ENCODE measurements at regions not wholly inside any gene's neighbourhood (a gene's known extent, or its start where the extent isn't known, plus 50 kb on each side); places are given as distances from the start of the nearest gene placed in this dataset.

GRCh38 chr6:54680531-54680930 is 166.0 kb upstream of the FAM83B start:
- H3K36me3 ChIP-seq (replicated peaks in 1 of 2; ENCODE audit: insufficient read depth in 1 of 2, low read depth in 2 of 2) = no peaks in the 10 kb centered on the region
- H3K27me3 ChIP-seq = no peaks in the 10 kb centered on the region
- no peaks in the 10 kb centered on the region for H3K9me3 ChIP-seq
- no peak overlapping the region for H3K27ac ChIP-seq
- no peaks in the 10 kb centered on the region for H3K4me1 ChIP-seq
- TF ChIP-seq POLR2A (IDR thresholded peaks at IDR 0.05) (no peak), CTCF (IDR thresholded peaks at IDR 0.05) (no peak)
- ATAC-seq (no peak), DNase-seq (no peak)
- WGBS, 2 donors = 82% methylated on average over 2 of the region's 2 CpGs
- intact Hi-C loops (cut with DNase I) = no loop called here
- H3K4me3 ChIP-seq = no peak overlapping the region

GRCh38 chr6:54681267-54681666 is 165.3 kb upstream of the FAM83B start:
- H3K4me1 ChIP-seq = no peaks in the 10 kb centered on the region
- no peaks in the 10 kb centered on the region for H3K36me3 ChIP-seq (replicated peaks in 1 of 2; ENCODE audit: insufficient read depth in 1 of 2, low read depth in 2 of 2)
- TF ChIP-seq CTCF (IDR thresholded peaks at IDR 0.05) (no peak), POLR2A (IDR thresholded peaks at IDR 0.05) (no peak)
- no peak overlapping the region for H3K4me3 ChIP-seq
- ATAC-seq = no peak
- intact Hi-C loops (cut with DNase I) = no loop called here
- 78 to 81% methylated on average over 2 of the region's 2 CpGs for WGBS, 2 donors
- no peaks in the 10 kb centered on the region for H3K27me3 ChIP-seq
- DNase-seq = no peak
- H3K9me3 ChIP-seq = no peaks in the 10 kb centered on the region
- H3K27ac ChIP-seq = no peak overlapping the region

- DNase-seq (no peak), ATAC-seq (no peak)
- TF ChIP-seq POLR2A (IDR thresholded peaks at IDR 0.05) (no peak), CTCF (IDR thresholded peaks at IDR 0.05) (no peak)
- intact Hi-C loops (cut with DNase I) = no loop called here
- no peaks in the 10 kb centered on the region for H3K9me3 ChIP-seq
- no peak overlapping the region for H3K4me3 ChIP-seq
- H3K4me1 ChIP-seq = no peaks in the 10 kb centered on the region
- H3K27me3 ChIP-seq = no peaks in the 10 kb centered on the region
- WGBS, 2 donors = 62 to 76% methylated on average over 4 of the region's 4 CpGs
- no peak overlapping the region for H3K27ac ChIP-seq
- H3K36me3 ChIP-seq (replicated peaks in 1 of 2; ENCODE audit: insufficient read depth in 1 of 2, low read depth in 2 of 2) = no peaks in the 10 kb centered on the region
Observed at GRCh38 chr6:54681987-54682386, 164.6 kb upstream of the FAM83B start.

GRCh38 chr6:54689620-54690019 is 157.0 kb upstream of the FAM83B start:
- H3K27ac ChIP-seq = no peak overlapping the region
- no peaks in the 10 kb centered on the region for H3K36me3 ChIP-seq (replicated peaks in 1 of 2; ENCODE audit: insufficient read depth in 1 of 2, low read depth in 2 of 2)
- no peaks in the 10 kb centered on the region for H3K9me3 ChIP-seq
- TF ChIP-seq CTCF (IDR thresholded peaks at IDR 0.05) = no peak
- no peak for TF ChIP-seq POLR2A (IDR thresholded peaks at IDR 0.05)
- DNase-seq (no peak), ATAC-seq (no peak)
- intact Hi-C loops (cut with DNase I) = no loop called here
- no peaks in the 10 kb centered on the region for H3K27me3 ChIP-seq
- WGBS, 2 donors = 36 to 42% methylated on average over 2 of the region's 2 CpGs
- no peak overlapping the region for H3K4me3 ChIP-seq
- no peaks in the 10 kb centered on the region for H3K4me1 ChIP-seq

GRCh38 chr6:54690596-54690995 is 156.0 kb upstream of the FAM83B start:
- Histone ChIP-seq H3K4me1 (no peaks in the 10 kb centered on the region), H3K4me3 (no peak overlapping the region), H3K36me3 (replicated peaks in 1 of 2; ENCODE audit: insufficient read depth in 1 of 2, low read depth in 2 of 2) (no peaks in the 10 kb centered on the region), H3K9me3 (no peaks in the 10 kb centered on the region), H3K27me3 (no peaks in the 10 kb centered on the region), H3K27ac (no peak overlapping the region)
- no peak for TF ChIP-seq POLR2A (IDR thresholded peaks at IDR 0.05)
- intact Hi-C loops (cut with DNase I) = no loop called here
- ATAC-seq (no peak), DNase-seq (no peak)
- WGBS, 2 donors = 41 to 45% methylated on average over 5 of the region's 5 CpGs

Data from body of pancreas (tissue), 4 donors.